GM18858 (cell line): ENCODE measurements at regions not wholly inside any gene's neighbourhood (a gene's known extent, or its start where the extent isn't known, plus 50 kb on each side); places are given as distances from the start of the nearest gene placed in this dataset.

Source experiments
- ATAC-seq: cut with Tn5 transposase; IDR thresholded peaks from one replicate; pipeline ENCODE4 v1.9.1; 2021; ENCODE audit not compliant: unreplicated experiment

- no peak for ATAC-seq
These were observed 51.8 kb upstream of the TLE1 start for GRCh38 chr9:81741103-81741502.

GRCh38 chr9:81748091-81748490 is 58.7 kb upstream of the TLE1 start:
- no peak for ATAC-seq

DNA sequence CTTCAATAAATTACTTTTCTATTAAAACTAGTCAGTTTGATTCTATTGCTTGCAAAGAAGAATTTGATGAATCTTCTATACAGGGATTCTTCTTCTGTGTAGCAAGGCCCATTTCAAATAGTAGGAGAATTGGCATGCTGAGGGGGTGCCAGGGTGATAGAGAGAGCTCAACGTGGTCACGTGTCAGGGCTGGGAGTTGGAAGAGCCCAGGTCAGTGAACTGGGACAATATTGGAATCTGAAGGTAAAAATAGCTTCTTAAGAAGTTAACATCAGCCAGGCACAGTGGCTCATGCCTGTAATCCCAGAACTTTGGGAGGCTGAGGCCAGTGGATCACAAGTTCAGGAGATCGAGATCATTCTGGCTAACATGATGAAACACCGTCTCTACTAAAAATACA is 64.1 kb upstream of the TLE1 start:
- no peak for ATAC-seq

DNA sequence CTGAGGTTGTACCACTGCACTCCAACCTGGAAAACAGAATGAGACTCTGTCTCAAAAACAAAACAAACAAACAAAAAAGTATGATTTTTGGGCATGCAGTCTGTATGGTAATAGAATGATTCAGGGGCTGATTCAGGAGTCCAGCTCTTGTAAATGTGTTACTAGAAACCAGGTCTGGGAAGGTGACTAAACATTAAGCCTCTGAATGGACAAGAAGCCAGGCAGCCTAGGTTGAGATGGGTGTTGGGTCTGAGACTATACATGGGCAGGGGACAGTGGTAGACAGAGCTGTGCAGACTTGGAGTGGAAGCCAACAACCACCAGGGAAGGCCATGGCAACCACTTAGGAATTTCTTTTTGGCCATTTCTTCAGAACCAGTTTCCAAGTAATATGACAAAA is 64.9 kb upstream of the TLE1 start:
- no peak for ATAC-seq

- ATAC-seq, result no peak
These were observed 66.4 kb upstream of the TLE1 start for GRCh38 chr9:81755721-81756120.

- ATAC-seq, result no peak
These were observed 67.2 kb upstream of the TLE1 start for GRCh38 chr9:81756561-81756960.

GRCh38 chr9:81758123-81758797 is 68.9 kb upstream of the TLE1 start:
- no peak for ATAC-seq

- no peak for ATAC-seq
These were observed 70.4 kb upstream of the TLE1 start for GRCh38 chr9:81759680-81760215.

- ATAC-seq, result no peak
These were observed 78.6 kb upstream of the TLE1 start for GRCh38 chr9:81767921-81768320.

GRCh38 chr9:81771571-81771970 is 82.2 kb upstream of the TLE1 start:
- ATAC-seq, result no peak

DNA sequence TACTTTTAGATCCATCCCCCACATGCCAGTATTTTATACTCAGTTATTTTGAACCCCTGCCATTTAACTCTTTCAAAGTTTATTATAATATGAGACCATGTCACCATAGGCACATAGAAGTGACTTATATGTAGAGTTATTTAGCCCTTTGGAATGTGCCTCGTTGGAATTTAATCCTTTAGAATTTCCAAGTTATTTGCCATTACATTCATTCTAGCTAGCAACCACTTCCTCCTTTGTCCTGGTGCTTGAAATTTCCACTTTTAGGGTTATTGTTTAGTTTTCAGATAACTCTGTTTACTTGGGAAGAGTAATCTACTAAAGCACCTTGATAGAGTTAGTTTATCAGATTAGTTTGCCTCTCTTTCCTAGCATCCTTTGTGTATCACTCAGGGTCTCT is 82.8 kb upstream of the TLE1 start:
- ATAC-seq, result no peak

DNA sequence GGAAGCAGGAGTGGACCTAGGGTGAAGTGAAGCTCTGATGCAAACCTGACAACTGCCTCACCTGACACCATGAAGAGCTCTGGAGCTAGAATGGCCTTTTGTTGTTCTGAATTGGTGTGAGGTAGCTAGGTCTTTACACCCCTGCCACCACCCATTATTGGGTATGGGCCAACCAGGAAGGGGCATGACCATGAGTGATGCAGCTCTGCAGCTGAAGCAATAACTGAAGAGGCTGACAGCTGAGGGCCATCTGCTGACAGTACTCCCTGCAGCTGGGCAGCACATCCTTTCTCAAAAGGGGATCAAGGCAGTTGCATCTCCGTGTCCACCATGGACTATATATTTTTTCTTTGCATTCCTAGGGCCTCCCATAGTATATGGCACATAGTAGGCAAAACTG is 87.0 kb upstream of the TLE1 start:
- no peak for ATAC-seq

GRCh38 chr9:81776834-81777233 is 87.5 kb upstream of the TLE1 start:
- no peak for ATAC-seq

DNA sequence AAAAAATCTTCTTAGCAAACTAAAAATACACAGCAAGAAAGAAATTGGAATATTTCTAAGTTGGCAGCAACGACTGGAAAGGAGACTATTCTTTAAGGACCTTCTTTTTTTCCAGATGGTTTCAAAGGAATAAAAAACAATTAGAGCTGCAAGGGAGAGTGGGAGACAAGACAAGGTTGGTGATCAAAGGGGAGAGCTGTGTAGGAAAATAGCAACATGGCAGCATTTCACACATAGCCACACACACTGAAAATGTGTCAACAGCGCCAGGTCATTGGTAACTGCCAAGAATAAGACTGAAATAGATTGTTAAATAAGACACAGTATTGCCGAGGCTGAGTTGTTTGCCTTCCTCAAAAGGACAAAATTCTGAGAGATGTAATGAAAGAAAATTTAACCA is 88.1 kb upstream of the TLE1 start:
- no peak for ATAC-seq

GRCh38 chr9:81782313-81782995 is 93.1 kb upstream of the TLE1 start:
- ATAC-seq, result no peak

- no peak for ATAC-seq
These were observed 98.6 kb upstream of the TLE1 start for GRCh38 chr9:81787747-81788632.

- ATAC-seq, result no peak
These were observed 100.4 kb upstream of the TLE1 start for GRCh38 chr9:81789721-81790120.

DNA sequence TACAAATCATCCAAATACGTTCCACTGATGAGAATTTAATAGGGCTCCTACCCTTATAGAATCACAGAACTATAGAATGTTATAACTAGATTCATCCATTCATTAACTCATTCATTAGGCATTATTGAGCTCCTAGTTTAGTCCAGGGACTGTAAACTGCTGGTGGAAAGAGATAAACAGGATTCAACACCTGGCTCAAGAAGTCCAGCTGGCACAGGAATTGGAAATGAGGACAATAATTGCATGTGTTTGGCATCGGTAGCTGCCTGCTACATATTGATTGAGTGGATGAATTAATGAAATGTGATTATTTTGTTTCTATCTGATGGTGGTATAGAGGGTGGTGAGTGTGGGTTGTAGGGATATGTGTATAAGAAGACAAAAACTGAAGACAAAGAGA is 100.8 kb upstream of the TLE1 start:
- no peak for ATAC-seq

DNA sequence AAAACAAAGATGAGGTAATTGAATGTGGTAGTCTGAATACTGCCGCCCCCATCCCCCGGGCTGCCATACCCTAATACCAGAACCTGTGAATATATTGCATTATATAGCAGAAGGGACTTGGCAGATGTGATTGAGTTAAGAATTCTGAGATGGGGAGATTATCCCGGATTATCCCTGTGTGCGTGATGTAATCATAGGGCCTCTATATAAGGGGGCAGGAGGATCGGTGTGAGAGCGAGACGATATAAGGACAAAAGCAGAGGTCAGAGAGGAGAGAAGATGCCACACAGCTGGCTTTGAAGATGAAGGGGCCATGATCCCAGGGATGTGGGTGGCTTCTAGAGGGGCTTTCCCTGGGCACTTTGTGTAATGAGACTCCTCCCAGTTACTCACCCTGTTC is 101.7 kb upstream of the TLE1 start:
- no peak for ATAC-seq

DNA sequence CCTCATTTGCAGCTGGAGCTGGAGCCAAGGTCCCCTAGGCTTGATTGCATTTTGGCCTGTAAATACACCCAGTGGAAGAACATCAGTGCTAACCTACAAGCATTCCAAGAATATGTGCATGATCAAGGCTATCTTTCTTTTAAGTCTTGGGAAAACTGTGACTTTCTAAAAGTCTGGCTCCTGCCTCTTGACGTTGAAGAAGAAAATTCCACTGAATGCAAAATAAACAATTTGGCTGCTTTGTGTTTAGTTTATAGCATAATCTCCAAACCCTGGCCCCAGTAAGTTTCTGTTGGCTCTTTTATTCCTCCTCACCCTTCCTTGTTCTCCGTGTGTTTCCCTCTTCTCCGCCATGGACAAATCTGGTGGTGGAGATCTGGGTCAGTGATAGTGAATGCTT is 109.3 kb upstream of the TLE1 start:
- ATAC-seq, result no peak

GRCh38 chr9:81801190-81801589 is 111.8 kb upstream of the TLE1 start:
- ATAC-seq, result no peak

DNA sequence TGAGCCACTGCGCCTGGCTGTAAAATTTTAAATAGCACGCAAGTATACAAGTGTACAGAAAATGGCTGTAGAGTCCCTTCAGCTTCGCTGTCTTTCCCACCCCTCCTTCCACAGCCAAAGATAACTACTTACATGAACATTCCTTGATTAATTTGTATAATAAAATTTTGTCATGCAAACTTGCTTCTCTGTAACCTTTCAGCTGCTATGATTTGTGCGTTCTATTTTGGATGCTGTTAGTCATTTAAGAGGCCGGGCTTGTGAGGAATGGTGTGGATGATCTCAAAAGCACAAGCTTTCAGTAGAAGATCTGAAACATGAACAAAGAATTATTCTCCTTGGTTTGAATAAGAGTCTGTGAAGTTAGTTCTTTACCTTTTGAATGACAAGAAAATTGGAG is 115.0 kb upstream of the TLE1 start:
- no peak for ATAC-seq
